Heart left ventricle (tissue), 13 donors: ENCODE measurements at regions not wholly inside any gene's neighbourhood (a gene's known extent, or its start where the extent isn't known, plus 50 kb on each side); places are given as distances from the start of the nearest gene placed in this dataset.

Experiments used
- POLR2A ChIP-seq, 2 donors: fragments of 450-650 bp; IDR thresholded peaks; one replicate each; pipeline ENCODE4 v1.6.1; 2017; ENCODE audit warnings: antibody characterized with exemption in 2 of 2, mild to moderate bottlenecking in 2 of 2, moderate library complexity in 2 of 2
- TF ChIP-seq, protein P1 (sequence below), 12 donors: fragments of 200-600 bp; sonication (generic) in 4 of 12; IDR thresholded peaks; one replicate each; pipeline versions ENCODE4 v1.5.0 to v1.8.0; 2018 to 2022; ENCODE audit warnings: antibody characterized with exemption in 12 of 12, mild to moderate bottlenecking in 5 of 12
- donor health status: ischemic (EF 13 %, LVEDD 7.1; RV severe dilation, severe dysfunction).
- donor health status: DM: no; HTN: yes; CAD: no.
- donor health status: DM: no; HTN: no; CAD: no.
- donor health status: ischemic (EF 25% LVEDD 6.9; RV normal size, moderate dysfunction).
- donor health status: ischemic (EF 25% LVEDD 5.7; RV mildly dilated, moderate dysfunction).
- donor health status: ischemic (EF 35%, LVEDD 5.7; RV mildly dilated, moderate dysfunction).
- donor health status: nonischemic (EF 11% LVEDD 7.7; RV severe dilation, severe dysfunction).
- donor health status: DM: yes; HTN: yes; CAD: no.
- donor health status: PGD.
- donor health status: ischemic (EF 29% LVEDD 5.4; RV normal size, mild dysfunction).
- donor health status: nonischemic (EF 23%, LVEDD 6.1; RV moderate dilation, normal function).

DNA sequence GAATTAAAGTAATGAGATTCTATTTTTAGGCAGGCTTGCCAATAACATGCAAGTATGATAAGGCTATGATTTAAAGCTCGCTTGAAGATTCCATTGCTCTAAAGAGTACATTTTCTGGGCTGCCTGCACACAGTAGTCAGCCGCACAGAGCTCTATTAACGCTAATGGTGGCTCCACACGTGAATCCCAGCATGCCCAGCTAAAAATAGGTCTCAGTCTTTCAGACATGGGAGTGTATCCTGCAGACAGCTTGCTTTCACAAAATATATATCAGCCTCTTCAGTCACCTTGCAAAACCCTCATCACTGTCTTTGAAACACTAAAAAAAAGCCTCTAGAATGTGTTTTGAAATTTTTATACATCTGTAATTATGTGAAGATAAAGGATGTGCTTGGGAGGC is 418.1 kb downstream of the MTX2 start:
- TF ChIP-seq, protein P1, sequence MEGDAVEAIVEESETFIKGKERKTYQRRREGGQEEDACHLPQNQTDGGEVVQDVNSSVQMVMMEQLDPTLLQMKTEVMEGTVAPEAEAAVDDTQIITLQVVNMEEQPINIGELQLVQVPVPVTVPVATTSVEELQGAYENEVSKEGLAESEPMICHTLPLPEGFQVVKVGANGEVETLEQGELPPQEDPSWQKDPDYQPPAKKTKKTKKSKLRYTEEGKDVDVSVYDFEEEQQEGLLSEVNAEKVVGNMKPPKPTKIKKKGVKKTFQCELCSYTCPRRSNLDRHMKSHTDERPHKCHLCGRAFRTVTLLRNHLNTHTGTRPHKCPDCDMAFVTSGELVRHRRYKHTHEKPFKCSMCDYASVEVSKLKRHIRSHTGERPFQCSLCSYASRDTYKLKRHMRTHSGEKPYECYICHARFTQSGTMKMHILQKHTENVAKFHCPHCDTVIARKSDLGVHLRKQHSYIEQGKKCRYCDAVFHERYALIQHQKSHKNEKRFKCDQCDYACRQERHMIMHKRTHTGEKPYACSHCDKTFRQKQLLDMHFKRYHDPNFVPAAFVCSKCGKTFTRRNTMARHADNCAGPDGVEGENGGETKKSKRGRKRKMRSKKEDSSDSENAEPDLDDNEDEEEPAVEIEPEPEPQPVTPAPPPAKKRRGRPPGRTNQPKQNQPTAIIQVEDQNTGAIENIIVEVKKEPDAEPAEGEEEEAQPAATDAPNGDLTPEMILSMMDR (IDR thresholded peaks at IDR 0.05), result no peak
- TF ChIP-seq POLR2A (IDR thresholded peaks at IDR 0.05), result no peak
